ENCODE measurements at regions not wholly inside any gene's neighbourhood (a gene's known extent, or its start where the extent isn't known, plus 50 kb on each side); places are given as distances from the start of the nearest gene placed in this dataset.
"Not testable (repeated sequence)": the region's sequence is repeated elsewhere in the genome, so short reads cannot be mapped to it uniquely, and the experiment has no call there.

- ATAC-seq = no peak
- intact Hi-C loops (cut with DNase I, micrococcal nuclease) = no loop called here
Observed at GRCh38 chr6:15744818-15745402, 82.1 kb upstream of the DTNBP1 start.

GRCh38 chr6:15742013-15742412 lies 79.2 kb upstream of the DTNBP1 start:
- ATAC-seq; intact Hi-C loops (cut with DNase I, micrococcal nuclease); DNase-seq: not testable (repeated sequence)

More at GRCh38 chr6:15744818-15745402, 82.1 kb upstream of the DTNBP1 start:
- no peak for DNase-seq

DNA sequence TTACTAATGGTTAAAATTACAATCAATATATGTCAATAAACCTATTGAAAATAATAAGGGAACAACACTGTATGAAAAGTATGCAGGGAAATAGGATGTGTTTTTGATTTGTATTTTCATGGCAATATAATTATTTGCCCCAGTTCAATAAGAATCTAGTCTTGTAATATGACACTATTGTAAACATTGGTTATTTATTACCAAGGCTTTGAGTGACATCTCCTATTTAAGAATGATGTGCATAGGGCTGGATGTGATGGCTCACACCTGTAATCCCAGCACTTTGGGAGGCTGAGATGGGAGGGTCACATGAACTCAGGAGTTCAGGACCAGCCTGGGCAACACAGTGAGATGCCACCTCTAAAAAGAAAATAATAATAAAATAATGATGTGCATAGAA lies 78.6 kb upstream of the DTNBP1 start:
- ATAC-seq = no peak
- intact Hi-C loops (cut with DNase I, micrococcal nuclease) = no loop called here
- no peak for DNase-seq

DNA sequence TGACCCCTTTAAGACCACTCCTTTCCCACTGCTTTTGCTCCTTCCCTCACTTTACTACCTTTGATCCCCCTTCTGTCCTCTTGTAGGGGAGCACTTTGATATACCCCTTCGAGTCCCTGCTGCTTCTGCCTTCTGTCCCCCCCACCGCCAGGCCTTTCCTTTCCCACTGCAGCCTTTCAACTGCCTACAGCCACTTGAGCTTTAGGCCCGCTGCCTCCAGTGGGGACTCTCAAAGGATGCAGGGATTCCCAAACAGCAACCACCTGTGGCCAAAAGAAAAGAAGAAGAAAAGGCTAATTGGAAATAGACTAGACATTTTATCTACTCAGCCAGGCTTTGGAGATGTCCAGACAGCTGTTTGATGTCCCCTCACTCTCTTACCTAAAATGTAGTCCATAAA lies 77.0 kb upstream of the DTNBP1 start:
- DNase-seq = no peak
- intact Hi-C loops (cut with DNase I, micrococcal nuclease) = no loop called here
- ATAC-seq = no peak

DNA sequence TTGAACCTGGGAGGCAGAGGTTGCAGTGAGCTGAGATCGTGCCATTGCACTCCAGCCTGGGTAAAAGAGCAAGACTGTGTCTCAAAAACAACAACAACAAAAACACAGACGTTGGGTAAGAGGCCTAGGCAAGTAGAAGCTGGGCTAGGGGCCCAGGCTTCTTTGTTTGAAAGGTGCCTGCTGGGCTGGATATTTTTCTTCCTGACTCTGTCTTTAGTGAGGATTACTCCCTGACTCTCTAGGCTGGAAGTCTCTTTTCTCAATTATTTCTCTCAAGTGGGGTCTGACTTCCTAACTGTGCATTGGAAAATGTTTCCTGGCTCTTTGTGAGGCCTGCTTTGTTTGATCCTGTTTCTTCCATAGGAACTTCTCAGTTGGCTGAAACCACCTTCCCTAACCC lies 76.5 kb upstream of the DTNBP1 start:
- ATAC-seq = no peak
- no peak for DNase-seq
- intact Hi-C loops (cut with DNase I, micrococcal nuclease) = no loop called here

GRCh38 chr6:15738195-15738594 lies 75.4 kb upstream of the DTNBP1 start:
- intact Hi-C loops (cut with DNase I, micrococcal nuclease); ATAC-seq; DNase-seq: not testable (repeated sequence)

DNA sequence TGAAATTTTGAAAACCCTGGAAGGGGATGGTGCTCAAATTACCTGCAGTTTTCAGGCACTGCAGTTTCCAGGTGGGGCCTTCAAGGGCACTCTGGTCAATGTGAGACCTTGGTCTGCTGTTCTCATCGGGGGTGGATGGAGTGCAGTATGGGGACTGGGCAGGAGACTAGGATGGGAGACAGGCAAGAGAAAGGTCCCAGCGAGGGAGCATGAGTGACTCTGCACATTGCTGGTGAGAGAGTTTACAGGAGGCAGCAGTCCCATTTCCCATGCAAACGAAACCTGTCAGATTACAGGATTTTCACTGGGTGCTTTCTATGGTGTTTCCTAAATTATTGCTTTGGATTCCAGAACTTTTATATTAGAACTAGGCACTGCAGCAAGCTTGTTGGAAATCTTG lies 73.5 kb upstream of the DTNBP1 start:
- intact Hi-C loops (cut with DNase I, micrococcal nuclease) = no loop called here
- DNase-seq (no peak), ATAC-seq (no peak)

DNA sequence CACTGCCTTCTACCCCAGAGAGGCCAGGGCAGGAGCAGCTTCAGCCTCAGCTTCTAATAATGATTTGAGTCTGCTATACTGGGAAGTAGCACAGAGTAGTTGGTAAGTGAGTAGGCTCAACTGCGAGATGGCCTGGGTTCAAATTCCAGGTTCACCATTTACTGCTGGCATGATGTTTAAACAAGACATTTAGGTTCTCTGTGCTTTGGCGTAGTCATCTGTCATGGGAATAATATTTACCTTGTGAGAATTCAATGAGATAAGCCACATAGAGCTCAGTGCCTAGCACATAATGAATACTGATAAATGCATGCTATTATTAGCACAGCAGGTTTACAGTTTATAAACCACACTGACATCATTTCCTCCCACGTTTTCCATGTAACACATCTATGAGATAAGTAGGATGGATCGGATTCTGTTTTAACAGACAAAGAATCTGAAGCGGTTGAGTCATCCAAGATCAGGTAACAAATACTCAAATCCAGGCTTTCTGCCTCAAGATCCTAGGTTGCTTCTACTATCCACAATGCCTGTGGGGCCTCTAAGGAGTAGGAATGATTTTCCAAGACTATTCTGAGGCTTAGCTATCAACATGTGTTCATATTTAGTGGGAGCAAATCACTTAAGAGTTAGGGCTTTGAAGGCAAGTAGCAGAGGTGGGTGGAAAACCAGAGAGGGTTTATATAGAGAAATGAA lies 72.9 kb upstream of the DTNBP1 start:
- intact Hi-C loops (cut with DNase I, micrococcal nuclease) = no loop called here
- ATAC-seq (peak; percentile 81), DNase-seq (no peak)

- intact Hi-C loops (cut with DNase I, micrococcal nuclease) = no loop called here
- no peak for ATAC-seq
Observed at GRCh38 chr6:15734118-15734897, 71.5 kb upstream of the DTNBP1 start.

DNA sequence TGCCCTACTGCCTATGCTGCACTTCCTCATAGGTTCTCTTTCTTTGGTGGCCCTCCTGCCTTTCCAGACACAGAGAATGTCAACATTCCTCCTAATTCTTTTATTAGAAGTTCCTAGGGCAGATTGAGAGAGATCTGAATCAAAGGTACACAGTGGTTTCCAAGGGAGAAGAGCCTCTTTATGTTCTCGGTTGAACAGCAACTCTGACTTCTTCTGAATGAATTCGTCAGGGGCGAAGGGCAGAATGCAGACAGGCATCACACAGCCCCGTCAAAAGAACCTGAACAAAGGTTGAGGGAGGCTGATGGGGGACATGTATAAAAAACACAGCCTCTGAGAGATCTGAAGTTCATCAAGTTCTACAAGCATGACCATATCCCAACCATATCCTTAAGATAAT lies 68.1 kb upstream of the DTNBP1 start:
- ATAC-seq (no peak), DNase-seq (no peak)
- intact Hi-C loops (cut with DNase I, micrococcal nuclease) = no loop called here

More at GRCh38 chr6:15734118-15734897, 71.5 kb upstream of the DTNBP1 start:
- no peak for DNase-seq

DNA sequence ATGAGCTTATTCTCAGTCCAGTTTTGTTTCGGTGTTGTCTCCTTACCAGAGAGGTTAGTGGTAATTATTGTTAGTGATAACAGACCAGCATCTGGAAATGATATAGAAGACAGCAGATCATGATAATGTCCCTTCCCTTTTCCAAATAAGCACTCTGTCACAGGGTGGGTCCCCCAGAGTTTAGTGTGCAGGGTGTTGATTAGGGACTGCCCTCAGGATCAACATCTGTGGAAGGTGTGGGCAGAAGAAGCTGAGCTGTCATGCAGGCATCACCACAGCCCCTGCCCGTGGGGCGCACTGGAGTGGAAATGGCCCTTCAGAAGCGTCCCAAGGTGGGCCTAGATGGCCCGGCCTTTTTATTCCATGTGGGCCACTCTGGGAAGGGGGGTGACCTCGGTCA lies 67.6 kb upstream of the DTNBP1 start:
- no peak for ATAC-seq
- intact Hi-C loops (cut with DNase I, micrococcal nuclease) = no loop called here
- DNase-seq = no peak

DNA sequence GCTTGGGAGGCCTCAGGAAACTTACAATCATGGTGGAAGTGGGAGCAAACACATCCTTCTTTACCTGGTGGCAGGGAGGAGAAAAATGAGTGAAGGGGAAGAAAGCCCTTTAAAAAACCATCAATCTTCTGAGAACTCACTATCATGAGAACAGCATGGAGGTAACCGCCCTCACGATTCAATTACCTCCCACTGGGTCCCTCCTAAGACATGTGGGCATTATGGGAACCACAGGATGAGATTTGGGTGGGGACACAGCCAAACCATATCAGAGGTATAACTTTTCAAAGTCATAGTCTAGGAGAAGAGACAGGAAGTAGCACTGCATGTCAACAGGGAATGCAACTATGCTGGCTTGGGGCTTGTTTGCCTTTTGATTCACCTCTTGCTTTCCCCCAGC lies 59.9 kb upstream of the DTNBP1 start:
- no peak for ATAC-seq
- intact Hi-C loops (cut with DNase I, micrococcal nuclease) = no loop called here
- no peak for DNase-seq

DNA sequence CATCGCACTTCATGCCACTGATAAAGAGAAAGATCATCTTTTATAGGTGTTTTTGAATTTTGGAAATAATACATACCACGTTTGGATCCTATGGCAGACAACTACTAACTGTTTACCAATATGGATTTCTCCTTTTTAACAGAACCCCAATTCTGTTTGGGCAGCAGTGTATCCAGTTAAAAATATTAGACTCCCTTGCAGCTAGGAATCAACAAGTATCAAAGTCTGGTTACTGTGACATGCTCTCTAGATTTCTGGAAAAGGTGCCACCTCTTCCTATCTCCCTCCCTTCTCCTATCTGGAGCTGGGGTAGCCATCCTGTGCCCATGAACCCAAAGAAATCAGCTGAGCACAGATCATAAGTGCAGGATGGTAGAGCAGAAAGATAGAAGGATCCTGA lies 54.1 kb upstream of the DTNBP1 start:
- DNase-seq = no peak

GRCh38 chr6:15715851-15716250 lies 53.0 kb upstream of the DTNBP1 start:
- ATAC-seq = no peak
- no peak for DNase-seq
- intact Hi-C loops (cut with DNase I, micrococcal nuclease) = no loop called here

More for the DNA sequence above, 54.1 kb upstream of the DTNBP1 start:
- intact Hi-C loops (cut with DNase I, micrococcal nuclease) = no loop called here
- no peak for ATAC-seq

DNA sequence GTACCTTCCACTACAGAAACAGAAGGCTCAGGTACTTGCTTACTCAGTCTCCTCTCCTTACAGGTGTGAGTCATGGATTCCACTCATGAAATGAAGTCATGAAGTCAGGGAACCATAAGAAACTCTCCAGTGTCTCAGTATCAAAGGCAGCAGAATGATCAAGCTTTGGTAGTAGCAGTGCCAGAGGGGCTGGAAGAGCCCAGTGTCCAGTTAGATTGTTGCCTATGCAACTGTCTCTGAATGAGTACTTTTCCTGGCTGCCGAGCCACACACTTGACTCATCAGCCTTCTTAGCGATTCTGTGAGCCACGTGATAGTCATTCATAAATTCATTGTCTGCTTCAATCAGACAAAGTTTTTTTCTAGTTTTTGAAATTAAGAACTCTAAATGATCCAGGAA lies 52.2 kb upstream of the DTNBP1 start:
- ATAC-seq (no peak), DNase-seq (no peak)
- intact Hi-C loops (cut with DNase I, micrococcal nuclease) = no loop called here

DNA sequence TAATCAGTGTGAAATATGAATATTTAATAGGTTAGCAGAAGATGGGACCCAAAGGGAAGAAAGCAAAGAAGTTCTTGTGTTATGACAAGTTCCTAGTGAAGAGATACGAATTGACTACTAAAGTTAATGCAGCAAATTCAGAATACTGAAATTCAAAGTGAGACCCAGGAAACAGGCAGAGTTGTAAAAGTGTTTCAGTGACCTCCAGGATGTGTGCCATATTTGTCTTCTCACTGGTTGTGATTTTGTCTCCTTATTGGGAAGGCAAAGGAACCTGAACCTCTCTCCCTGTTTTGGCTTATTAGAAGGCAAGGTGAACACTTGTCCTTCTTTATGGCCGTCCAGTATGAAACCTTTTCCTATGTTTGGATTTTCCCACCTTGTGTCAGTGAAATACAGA lies 51.8 kb upstream of the DTNBP1 start:
- no peak for DNase-seq
- no peak for ATAC-seq
- intact Hi-C loops (cut with DNase I, micrococcal nuclease) = no loop called here

DNA sequence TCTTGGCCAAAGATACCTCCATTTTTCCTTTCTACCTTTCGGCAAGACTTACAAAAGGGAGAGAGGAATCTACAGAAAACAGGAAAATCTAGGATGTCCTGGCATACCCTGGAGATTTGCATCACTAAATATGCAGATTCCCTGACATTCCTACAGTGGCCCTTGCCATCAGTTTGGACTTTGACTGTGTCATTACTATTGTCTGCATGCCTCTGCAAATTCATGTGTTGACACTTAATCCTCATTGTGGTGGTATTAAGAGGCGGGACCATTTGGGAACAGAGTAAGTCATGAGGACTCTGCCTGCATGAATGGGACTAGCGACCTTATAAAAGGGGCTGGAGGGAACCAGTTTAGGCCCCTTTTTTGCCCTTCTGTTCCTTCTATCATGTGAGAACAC lies 50.5 kb upstream of the DTNBP1 start:
- intact Hi-C loops (cut with DNase I, micrococcal nuclease) = no loop called here

GRCh38 chr6:15712797-15713196 lies 50.0 kb upstream of the DTNBP1 start:
- ATAC-seq (no peak), DNase-seq (no peak)
- intact Hi-C loops (cut with DNase I, micrococcal nuclease) = no loop called here

More for the DNA sequence above, 50.5 kb upstream of the DTNBP1 start:
- ATAC-seq (no peak), DNase-seq (no peak)

All from left colon (tissue), 2 donors.